ENCODE measurements at regions not wholly inside any gene's neighbourhood (a gene's known extent, or its start where the extent isn't known, plus 50 kb on each side); places are given as distances from the start of the nearest gene placed in this dataset.

GRCh38 chr20:25860531-25861150, 164.0 kb upstream of the ZNF337 start:
- TF ChIP-seq CTCF (conservative IDR thresholded peaks at IDR 0.05; ENCODE audit: low read length), result no peak
- TF ChIP-seq EZH2phosphoT487 (IDR thresholded peaks at IDR 0.05; ENCODE audit: borderline replicate concordance, low read depth, low read length), result no peak
